ENCODE measurements at regions not wholly inside any gene's neighbourhood (a gene's known extent, or its start where the extent isn't known, plus 50 kb on each side); places are given as distances from the start of the nearest gene placed in this dataset.

GRCh38 chr3:25002052-25002451 is 426.0 kb upstream of the RARB start:
- H3K4me3 ChIP-seq (ENCODE audit: control insufficient read depth, low read depth, low read length): no peak overlapping the region
- no peak for TF ChIP-seq CTCF (conservative IDR thresholded peaks at IDR 0.05; ENCODE audit: control insufficient read depth, insufficient read depth, low read depth, low read length)
- DNase-seq (ENCODE audit: low read depth): no peak

GRCh38 chr3:25007974-25008658 is 419.9 kb upstream of the RARB start:
- TF ChIP-seq CTCF (conservative IDR thresholded peaks at IDR 0.05; ENCODE audit: control insufficient read depth, insufficient read depth, low read depth, low read length): no peak
- peak; percentile 61 for DNase-seq (ENCODE audit: low read depth)
- H3K4me3 ChIP-seq (ENCODE audit: control insufficient read depth, low read depth, low read length): no peak overlapping the region

- DNase-seq (ENCODE audit: low read depth): no peak
- TF ChIP-seq CTCF (conservative IDR thresholded peaks at IDR 0.05; ENCODE audit: control insufficient read depth, insufficient read depth, low read depth, low read length): no peak
- H3K4me3 ChIP-seq (ENCODE audit: control insufficient read depth, low read depth, low read length): no peak overlapping the region
Observed at GRCh38 chr3:25009665-25010064, 418.4 kb upstream of the RARB start.

GRCh38 chr3:25015599-25015998 is 412.5 kb upstream of the RARB start:
- no peak overlapping the region for H3K4me3 ChIP-seq (ENCODE audit: control insufficient read depth, low read depth, low read length)
- TF ChIP-seq CTCF (conservative IDR thresholded peaks at IDR 0.05; ENCODE audit: control insufficient read depth, insufficient read depth, low read depth, low read length): no peak
- DNase-seq (ENCODE audit: low read depth): no peak

GRCh38 chr3:25018909-25019308 is 409.2 kb upstream of the RARB start:
- no peak overlapping the region for H3K4me3 ChIP-seq (ENCODE audit: control insufficient read depth, low read depth, low read length)
- TF ChIP-seq CTCF (conservative IDR thresholded peaks at IDR 0.05; ENCODE audit: control insufficient read depth, insufficient read depth, low read depth, low read length): no peak
- DNase-seq (ENCODE audit: low read depth): no peak

GRCh38 chr3:25019506-25019905 is 408.6 kb upstream of the RARB start:
- DNase-seq (ENCODE audit: low read depth): no peak
- TF ChIP-seq CTCF (conservative IDR thresholded peaks at IDR 0.05; ENCODE audit: control insufficient read depth, insufficient read depth, low read depth, low read length): no peak
- no peak overlapping the region for H3K4me3 ChIP-seq (ENCODE audit: control insufficient read depth, low read depth, low read length)

- DNase-seq (ENCODE audit: low read depth): peak; percentile 64
- H3K4me3 ChIP-seq (ENCODE audit: control insufficient read depth, low read depth, low read length): no peak overlapping the region
- peak; percentile 67 for TF ChIP-seq CTCF (conservative IDR thresholded peaks at IDR 0.05; ENCODE audit: control insufficient read depth, insufficient read depth, low read depth, low read length)
Observed at GRCh38 chr3:25021816-25022215, 406.2 kb upstream of the RARB start.
